MM.1S (cell line): ENCODE measurements at regions not wholly inside any gene's neighbourhood (a gene's known extent, or its start where the extent isn't known, plus 50 kb on each side); places are given as distances from the start of the nearest gene placed in this dataset.

ENCODE experiments used
- EZH2 ChIP-seq: fragments of 300-600 bp; sonication (generic); optimal IDR thresholded peaks from 2 replicates; pipeline ENCODE3; 2017; ENCODE audit warnings: low read depth, mild to moderate bottlenecking, antibody characterized with exemption, low read length, mixed read lengths
- EZH2phosphoT487 ChIP-seq: fragments of 300-600 bp; sonication (generic); IDR thresholded peaks from 2 replicates; pipeline ENCODE4 v1.6.1; 2018; ENCODE audit warnings: antibody characterized with exemption, low read length
- TF ChIP-seq, protein P1 (sequence below): fragments of 300-600 bp; sonication (generic); IDR thresholded peaks from 2 replicates; pipeline ENCODE4 v1.5.1; 2016; ENCODE audit warnings: antibody characterized with exemption, low read length, mixed read lengths

DNA sequence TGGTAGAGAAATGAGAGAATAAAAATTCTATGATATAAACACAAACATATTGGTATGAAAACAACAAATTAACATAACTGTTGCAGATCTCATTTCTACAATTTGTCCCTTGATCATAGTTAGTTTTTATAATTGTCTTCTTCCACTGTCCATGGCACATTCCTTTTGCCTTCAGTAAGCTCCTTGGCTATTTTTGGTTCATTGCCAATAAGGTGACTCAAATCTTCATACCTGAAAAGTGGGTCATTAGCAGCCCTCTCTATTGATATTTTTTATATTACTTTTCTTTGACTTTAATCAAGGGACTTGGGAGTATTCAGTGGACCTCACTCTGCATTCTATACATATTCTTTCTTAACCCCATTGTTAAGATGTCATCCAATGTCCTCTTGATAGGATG, 552.9 kb downstream of the TDRD15 start:
- TF ChIP-seq, protein P1, sequence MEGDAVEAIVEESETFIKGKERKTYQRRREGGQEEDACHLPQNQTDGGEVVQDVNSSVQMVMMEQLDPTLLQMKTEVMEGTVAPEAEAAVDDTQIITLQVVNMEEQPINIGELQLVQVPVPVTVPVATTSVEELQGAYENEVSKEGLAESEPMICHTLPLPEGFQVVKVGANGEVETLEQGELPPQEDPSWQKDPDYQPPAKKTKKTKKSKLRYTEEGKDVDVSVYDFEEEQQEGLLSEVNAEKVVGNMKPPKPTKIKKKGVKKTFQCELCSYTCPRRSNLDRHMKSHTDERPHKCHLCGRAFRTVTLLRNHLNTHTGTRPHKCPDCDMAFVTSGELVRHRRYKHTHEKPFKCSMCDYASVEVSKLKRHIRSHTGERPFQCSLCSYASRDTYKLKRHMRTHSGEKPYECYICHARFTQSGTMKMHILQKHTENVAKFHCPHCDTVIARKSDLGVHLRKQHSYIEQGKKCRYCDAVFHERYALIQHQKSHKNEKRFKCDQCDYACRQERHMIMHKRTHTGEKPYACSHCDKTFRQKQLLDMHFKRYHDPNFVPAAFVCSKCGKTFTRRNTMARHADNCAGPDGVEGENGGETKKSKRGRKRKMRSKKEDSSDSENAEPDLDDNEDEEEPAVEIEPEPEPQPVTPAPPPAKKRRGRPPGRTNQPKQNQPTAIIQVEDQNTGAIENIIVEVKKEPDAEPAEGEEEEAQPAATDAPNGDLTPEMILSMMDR: no peak
- TF ChIP-seq EZH2phosphoT487 (no peak), EZH2 (no peak)
